ENCODE measurements at regions not wholly inside any gene's neighbourhood (a gene's known extent, or its start where the extent isn't known, plus 50 kb on each side); places are given as distances from the start of the nearest gene placed in this dataset.

GRCh38 chr15:39365161-39365560 lies 215.7 kb upstream of the THBS1 start:
- TF ChIP-seq CTCF (conservative IDR thresholded peaks at IDR 0.05): no peak
- no peaks in the 10 kb centered on the region for H3K27me3 Mint-ChIP-seq
- H3K4me3 Mint-ChIP-seq: no peak overlapping the region
- no peaks in the 10 kb centered on the region for H3K36me3 Mint-ChIP-seq
- H3K9me3 Mint-ChIP-seq: no peaks in the 10 kb centered on the region
- H3K27ac Mint-ChIP-seq: no peak overlapping the region
- DNase-seq (ENCODE audit: extremely low spot score, unreplicated experiment): no peak
- H3K4me1 Mint-ChIP-seq (ENCODE audit: unreplicated experiment): peaks cover 18% of the 10 kb centered on the region

- H3K4me3 Mint-ChIP-seq: no peak overlapping the region
- H3K27ac Mint-ChIP-seq: no peak overlapping the region
- no peaks in the 10 kb centered on the region for H3K36me3 Mint-ChIP-seq
- TF ChIP-seq CTCF (conservative IDR thresholded peaks at IDR 0.05): no peak
- no peaks in the 10 kb centered on the region for H3K27me3 Mint-ChIP-seq
- peaks cover 18% of the 10 kb centered on the region for H3K4me1 Mint-ChIP-seq (ENCODE audit: unreplicated experiment)
- no peaks in the 10 kb centered on the region for H3K9me3 Mint-ChIP-seq
- DNase-seq (ENCODE audit: extremely low spot score, unreplicated experiment): no peak
Observed at GRCh38 chr15:39365873-39366272, 215.0 kb upstream of the THBS1 start.

- peaks cover 4% of the 10 kb centered on the region for H3K9me3 Mint-ChIP-seq
- H3K4me3 Mint-ChIP-seq: no peak overlapping the region
- no peaks in the 10 kb centered on the region for H3K27me3 Mint-ChIP-seq
- H3K36me3 Mint-ChIP-seq: no peaks in the 10 kb centered on the region
- no peak for DNase-seq (ENCODE audit: extremely low spot score, unreplicated experiment)
- TF ChIP-seq CTCF (conservative IDR thresholded peaks at IDR 0.05): no peak
- no peak overlapping the region for H3K27ac Mint-ChIP-seq
- H3K4me1 Mint-ChIP-seq (ENCODE audit: unreplicated experiment): peaks cover 14% of the 10 kb centered on the region
Observed at GRCh38 chr15:39367596-39367995, 213.3 kb upstream of the THBS1 start.

GRCh38 chr15:39369768-39370167 lies 211.1 kb upstream of the THBS1 start:
- H3K36me3 Mint-ChIP-seq: no peaks in the 10 kb centered on the region
- H3K4me3 Mint-ChIP-seq: no peak overlapping the region
- TF ChIP-seq CTCF (conservative IDR thresholded peaks at IDR 0.05): no peak
- no peaks in the 10 kb centered on the region for H3K27me3 Mint-ChIP-seq
- H3K4me1 Mint-ChIP-seq (ENCODE audit: unreplicated experiment): no peaks in the 10 kb centered on the region
- peaks cover 4% of the 10 kb centered on the region for H3K9me3 Mint-ChIP-seq
- no peak for DNase-seq (ENCODE audit: extremely low spot score, unreplicated experiment)
- H3K27ac Mint-ChIP-seq: no peak overlapping the region

- Mint-ChIP-seq H3K9me3 (peaks cover 4% of the 10 kb centered on the region), H3K27ac (no peak overlapping the region), H3K4me3 (no peak overlapping the region), H3K27me3 (peaks cover 3% of the 10 kb centered on the region), H3K4me1 (ENCODE audit: unreplicated experiment) (no peaks in the 10 kb centered on the region), H3K36me3 (no peaks in the 10 kb centered on the region)
- TF ChIP-seq CTCF (conservative IDR thresholded peaks at IDR 0.05): no peak
- no peak for DNase-seq (ENCODE audit: extremely low spot score, unreplicated experiment)
Observed at GRCh38 chr15:39376371-39376909, 204.4 kb upstream of the THBS1 start.

- DNase-seq (ENCODE audit: extremely low spot score, unreplicated experiment): no peak
- Mint-ChIP-seq H3K27ac (no peak overlapping the region), H3K4me1 (ENCODE audit: unreplicated experiment) (no peaks in the 10 kb centered on the region), H3K27me3 (peaks cover 3% of the 10 kb centered on the region), H3K4me3 (no peak overlapping the region), H3K36me3 (no peaks in the 10 kb centered on the region), H3K9me3 (no peaks in the 10 kb centered on the region)
- no peak for TF ChIP-seq CTCF (conservative IDR thresholded peaks at IDR 0.05)
Observed at GRCh38 chr15:39381517-39381916, 199.4 kb upstream of the THBS1 start.
